GM12878 (cell line): ENCODE measurements at regions not wholly inside any gene's neighbourhood (a gene's known extent, or its start where the extent isn't known, plus 50 kb on each side); places are given as distances from the start of the nearest gene placed in this dataset.

Experiments used
- BRCA1 ChIP-seq: IDR thresholded peaks from 2 replicates; pipeline ENCODE4 v1.6.1; 2011; ENCODE audit warnings: low read depth, low read length, improper control_type of control experiment
- IKZF1 ChIP-seq: fragments of 450-650 bp; conservative IDR thresholded peaks from 2 replicates; pipeline ENCODE4 v1.6.1; 2017; ENCODE audit warnings: antibody characterized with exemption, mild to moderate bottlenecking
- IKZF2 ChIP-seq, 2 experiments: fragments of 450-650 bp; IDR thresholded peaks; 2 replicates each; pipeline ENCODE4 v1.6.1; 2017; ENCODE audit warnings: mild to moderate bottlenecking in 2 of 2, moderate library complexity in 2 of 2
- JUNB ChIP-seq: IDR thresholded peaks from 2 replicates; pipeline ENCODE4 v1.6.1; 2016; ENCODE audit warnings: antibody characterized with exemption, mild to moderate bottlenecking
- MYC ChIP-seq: IDR thresholded peaks from 2 replicates; pipeline ENCODE4 v1.6.1; 2011; ENCODE audit warnings: mild to moderate bottlenecking, low read length, moderate library complexity, inconsistent platforms; ENCODE audit not compliant: insufficient read depth, insufficient replicate concordance, insufficient read length, severe bottlenecking
- NFIC ChIP-seq: IDR thresholded peaks from 2 replicates; pipeline ENCODE4 v1.6.1; 2012; ENCODE audit warnings: low read depth, mild to moderate bottlenecking, inconsistent platforms, low read length, moderate library complexity
- POLR2AphosphoS5 ChIP-seq: IDR thresholded peaks from 2 replicates; pipeline ENCODE4 v1.6.1; 2011; ENCODE audit warnings: mild to moderate bottlenecking, low read length, inconsistent platforms
- POU2F2 ChIP-seq: IDR thresholded peaks from 3 replicates; pipeline ENCODE4 v1.6.1; 2011; ENCODE audit warnings: low read depth, mild to moderate bottlenecking, low read length, borderline replicate concordance
- RUNX3 ChIP-seq: IDR thresholded peaks from 2 replicates; pipeline ENCODE4 v1.6.1; 2012; ENCODE audit warnings: low read length, inconsistent platforms
- SIX5 ChIP-seq: IDR thresholded peaks from 2 replicates; pipeline ENCODE4 v1.6.1; 2011; ENCODE audit warnings: mild to moderate bottlenecking, low read depth, low read length, moderate library complexity; ENCODE audit not compliant: severe bottlenecking
- SMAD1 ChIP-seq: fragments of 450-650 bp; IDR thresholded peaks from 2 replicates; pipeline ENCODE4 v1.6.1; 2018; ENCODE audit warnings: mild to moderate bottlenecking, low read depth; ENCODE audit not compliant: partially characterized antibody
- TAF1 ChIP-seq: IDR thresholded peaks from 2 replicates; pipeline ENCODE4 v1.6.1; 2011; ENCODE audit warnings: mild to moderate bottlenecking, low read depth, low read length, borderline replicate concordance
- ZNF207 ChIP-seq: fragments of 450-650 bp; IDR thresholded peaks from 2 replicates; pipeline ENCODE4 v1.6.1; 2014; ENCODE audit warnings: antibody characterized with exemption, mild to moderate bottlenecking, borderline replicate concordance
- ZSCAN29 ChIP-seq: fragments of 450-650 bp; IDR thresholded peaks from 2 replicates; pipeline ENCODE4 v1.6.1; 2017; ENCODE audit warnings: mild to moderate bottlenecking, moderate library complexity
- TF ChIP-seq, protein P1 (sequence below): fragments of 450-650 bp; IDR thresholded peaks from 2 replicates; pipeline ENCODE4 v1.6.1; 2017; ENCODE audit warnings: mild to moderate bottlenecking, moderate library complexity
- TF ChIP-seq, protein P2 (sequence below): fragments of 450-650 bp; IDR thresholded peaks from 2 replicates; pipeline ENCODE4 v1.6.1; 2016; ENCODE audit warnings: mild to moderate bottlenecking
- TF ChIP-seq, protein P3 (sequence below): IDR thresholded peaks from 2 replicates; pipeline ENCODE4 v1.6.1; 2011; ENCODE audit warnings: borderline replicate concordance, low read depth, mild to moderate bottlenecking, moderate library complexity, low read length; ENCODE audit not compliant: insufficient read depth, poor library complexity, severe bottlenecking
- TF ChIP-seq, protein P4 (sequence below): fragments of 450-650 bp; IDR thresholded peaks from 2 replicates; pipeline ENCODE4 v1.6.1; 2014; ENCODE audit warnings: mild to moderate bottlenecking

DNA sequence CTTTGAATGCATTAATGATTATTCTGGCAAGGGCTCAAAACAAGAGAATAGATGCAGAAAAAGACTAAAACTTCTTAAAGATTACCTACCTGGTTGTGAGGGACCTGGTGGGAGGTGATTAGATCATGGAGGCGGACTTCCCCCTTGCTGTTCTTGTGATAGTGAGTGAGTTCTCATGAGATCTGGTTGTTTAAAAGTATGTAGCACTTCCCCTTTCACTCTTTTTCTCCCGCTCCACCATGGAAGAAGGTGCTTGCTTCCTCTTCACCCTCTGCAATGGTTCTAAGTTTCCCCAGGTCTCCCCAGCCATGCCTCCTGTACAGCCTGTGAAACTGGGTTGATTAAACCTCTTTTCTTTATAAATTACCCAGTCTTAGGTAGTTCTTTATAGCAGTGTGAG lies 226.6 kb downstream of the ARHGAP12 start (continued):
- TF ChIP-seq, protein P1, sequence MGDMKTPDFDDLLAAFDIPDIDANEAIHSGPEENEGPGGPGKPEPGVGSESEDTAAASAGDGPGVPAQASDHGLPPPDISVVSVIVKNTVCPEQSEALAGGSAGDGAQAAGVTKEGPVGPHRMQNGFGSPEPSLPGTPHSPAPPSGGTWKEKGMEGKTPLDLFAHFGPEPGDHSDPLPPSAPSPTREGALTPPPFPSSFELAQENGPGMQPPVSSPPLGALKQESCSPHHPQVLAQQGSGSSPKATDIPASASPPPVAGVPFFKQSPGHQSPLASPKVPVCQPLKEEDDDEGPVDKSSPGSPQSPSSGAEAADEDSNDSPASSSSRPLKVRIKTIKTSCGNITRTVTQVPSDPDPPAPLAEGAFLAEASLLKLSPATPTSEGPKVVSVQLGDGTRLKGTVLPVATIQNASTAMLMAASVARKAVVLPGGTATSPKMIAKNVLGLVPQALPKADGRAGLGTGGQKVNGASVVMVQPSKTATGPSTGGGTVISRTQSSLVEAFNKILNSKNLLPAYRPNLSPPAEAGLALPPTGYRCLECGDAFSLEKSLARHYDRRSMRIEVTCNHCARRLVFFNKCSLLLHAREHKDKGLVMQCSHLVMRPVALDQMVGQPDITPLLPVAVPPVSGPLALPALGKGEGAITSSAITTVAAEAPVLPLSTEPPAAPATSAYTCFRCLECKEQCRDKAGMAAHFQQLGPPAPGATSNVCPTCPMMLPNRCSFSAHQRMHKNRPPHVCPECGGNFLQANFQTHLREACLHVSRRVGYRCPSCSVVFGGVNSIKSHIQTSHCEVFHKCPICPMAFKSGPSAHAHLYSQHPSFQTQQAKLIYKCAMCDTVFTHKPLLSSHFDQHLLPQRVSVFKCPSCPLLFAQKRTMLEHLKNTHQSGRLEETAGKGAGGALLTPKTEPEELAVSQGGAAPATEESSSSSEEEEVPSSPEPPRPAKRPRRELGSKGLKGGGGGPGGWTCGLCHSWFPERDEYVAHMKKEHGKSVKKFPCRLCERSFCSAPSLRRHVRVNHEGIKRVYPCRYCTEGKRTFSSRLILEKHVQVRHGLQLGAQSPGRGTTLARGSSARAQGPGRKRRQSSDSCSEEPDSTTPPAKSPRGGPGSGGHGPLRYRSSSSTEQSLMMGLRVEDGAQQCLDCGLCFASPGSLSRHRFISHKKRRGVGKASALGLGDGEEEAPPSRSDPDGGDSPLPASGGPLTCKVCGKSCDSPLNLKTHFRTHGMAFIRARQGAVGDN = no peak
- TF ChIP-seq, protein P2, sequence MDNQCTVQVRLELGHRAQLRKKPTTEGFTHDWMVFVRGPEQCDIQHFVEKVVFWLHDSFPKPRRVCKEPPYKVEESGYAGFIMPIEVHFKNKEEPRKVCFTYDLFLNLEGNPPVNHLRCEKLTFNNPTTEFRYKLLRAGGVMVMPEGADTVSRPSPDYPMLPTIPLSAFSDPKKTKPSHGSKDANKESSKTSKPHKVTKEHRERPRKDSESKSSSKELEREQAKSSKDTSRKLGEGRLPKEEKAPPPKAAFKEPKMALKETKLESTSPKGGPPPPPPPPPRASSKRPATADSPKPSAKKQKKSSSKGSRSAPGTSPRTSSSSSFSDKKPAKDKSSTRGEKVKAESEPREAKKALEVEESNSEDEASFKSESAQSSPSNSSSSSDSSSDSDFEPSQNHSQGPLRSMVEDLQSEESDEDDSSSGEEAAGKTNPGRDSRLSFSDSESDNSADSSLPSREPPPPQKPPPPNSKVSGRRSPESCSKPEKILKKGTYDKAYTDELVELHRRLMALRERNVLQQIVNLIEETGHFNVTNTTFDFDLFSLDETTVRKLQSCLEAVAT = no peak
- TF ChIP-seq POU2F2 = no peak
- peak; percentile 63 for TF ChIP-seq TAF1
- TF ChIP-seq, protein P3, sequence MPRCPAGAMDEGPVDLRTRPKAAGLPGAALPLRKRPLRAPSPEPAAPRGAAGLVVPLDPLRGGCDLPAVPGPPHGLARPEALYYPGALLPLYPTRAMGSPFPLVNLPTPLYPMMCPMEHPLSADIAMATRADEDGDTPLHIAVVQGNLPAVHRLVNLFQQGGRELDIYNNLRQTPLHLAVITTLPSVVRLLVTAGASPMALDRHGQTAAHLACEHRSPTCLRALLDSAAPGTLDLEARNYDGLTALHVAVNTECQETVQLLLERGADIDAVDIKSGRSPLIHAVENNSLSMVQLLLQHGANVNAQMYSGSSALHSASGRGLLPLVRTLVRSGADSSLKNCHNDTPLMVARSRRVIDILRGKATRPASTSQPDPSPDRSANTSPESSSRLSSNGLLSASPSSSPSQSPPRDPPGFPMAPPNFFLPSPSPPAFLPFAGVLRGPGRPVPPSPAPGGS = peak; percentile 28
- TF ChIP-seq MYC = no peak
- TF ChIP-seq IKZF2 (IDR thresholded peaks at IDR 0.05) = peak; percentile 39 to 54; a peak in 2 of 4 replicates
- no peak for TF ChIP-seq BRCA1
- TF ChIP-seq JUNB = peak; percentile 29
- TF ChIP-seq POLR2AphosphoS5 = peak; percentile 78
- peak; percentile 63 for TF ChIP-seq NFIC
- no peak for TF ChIP-seq SMAD1
- no peak for TF ChIP-seq SIX5
- no peak for TF ChIP-seq IKZF1
- TF ChIP-seq ZSCAN29 = no peak
- no peak for TF ChIP-seq ZNF207
- TF ChIP-seq RUNX3 = peak; percentile 18; the same call in 1 of the 2 replicates
- TF ChIP-seq, protein P4, sequence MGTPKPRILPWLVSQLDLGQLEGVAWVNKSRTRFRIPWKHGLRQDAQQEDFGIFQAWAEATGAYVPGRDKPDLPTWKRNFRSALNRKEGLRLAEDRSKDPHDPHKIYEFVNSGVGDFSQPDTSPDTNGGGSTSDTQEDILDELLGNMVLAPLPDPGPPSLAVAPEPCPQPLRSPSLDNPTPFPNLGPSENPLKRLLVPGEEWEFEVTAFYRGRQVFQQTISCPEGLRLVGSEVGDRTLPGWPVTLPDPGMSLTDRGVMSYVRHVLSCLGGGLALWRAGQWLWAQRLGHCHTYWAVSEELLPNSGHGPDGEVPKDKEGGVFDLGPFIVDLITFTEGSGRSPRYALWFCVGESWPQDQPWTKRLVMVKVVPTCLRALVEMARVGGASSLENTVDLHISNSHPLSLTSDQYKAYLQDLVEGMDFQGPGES = no peak
